AG10803 (cell line): ENCODE measurements at regions not wholly inside any gene's neighbourhood (a gene's known extent, or its start where the extent isn't known, plus 50 kb on each side); places are given as distances from the start of the nearest gene placed in this dataset.

ENCODE experiments used
- DNase-seq: peaks from one replicate; pipeline ENCODE4 v3.0.0; 2010; ENCODE audit warnings: low read depth
- H3K4me3 ChIP-seq: 2 replicates; pipeline ENCODE4 v1.5.1; 2011; ENCODE audit warnings: mild to moderate bottlenecking, low read length, control low read depth
- TF ChIP-seq, protein P1 (sequence below): conservative IDR thresholded peaks from 2 replicates; pipeline ENCODE4 v1.5.1; 2011; ENCODE audit warnings: mild to moderate bottlenecking, low read length, control low read depth, inconsistent platforms

DNA sequence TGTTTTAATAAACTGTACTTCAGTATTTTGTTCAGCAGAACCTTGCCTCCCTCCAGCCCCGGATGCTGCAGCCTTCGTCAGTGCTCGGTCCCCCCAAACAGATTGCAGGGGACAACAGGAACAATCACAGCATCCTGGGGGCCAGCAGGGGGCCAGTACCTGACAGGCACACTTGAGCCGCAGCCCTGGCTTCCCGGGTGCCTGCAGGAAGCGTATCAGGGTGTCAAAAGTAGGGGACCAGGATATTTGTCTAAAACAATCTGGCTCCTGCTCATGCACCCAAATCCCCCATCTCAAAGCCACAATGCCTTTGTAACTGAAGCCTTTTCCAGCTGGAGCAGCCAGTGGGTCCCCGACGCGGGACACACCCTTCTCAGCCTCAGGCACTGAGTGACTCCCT is 167.5 kb upstream of the TSHZ3 start:
- TF ChIP-seq, protein P1, sequence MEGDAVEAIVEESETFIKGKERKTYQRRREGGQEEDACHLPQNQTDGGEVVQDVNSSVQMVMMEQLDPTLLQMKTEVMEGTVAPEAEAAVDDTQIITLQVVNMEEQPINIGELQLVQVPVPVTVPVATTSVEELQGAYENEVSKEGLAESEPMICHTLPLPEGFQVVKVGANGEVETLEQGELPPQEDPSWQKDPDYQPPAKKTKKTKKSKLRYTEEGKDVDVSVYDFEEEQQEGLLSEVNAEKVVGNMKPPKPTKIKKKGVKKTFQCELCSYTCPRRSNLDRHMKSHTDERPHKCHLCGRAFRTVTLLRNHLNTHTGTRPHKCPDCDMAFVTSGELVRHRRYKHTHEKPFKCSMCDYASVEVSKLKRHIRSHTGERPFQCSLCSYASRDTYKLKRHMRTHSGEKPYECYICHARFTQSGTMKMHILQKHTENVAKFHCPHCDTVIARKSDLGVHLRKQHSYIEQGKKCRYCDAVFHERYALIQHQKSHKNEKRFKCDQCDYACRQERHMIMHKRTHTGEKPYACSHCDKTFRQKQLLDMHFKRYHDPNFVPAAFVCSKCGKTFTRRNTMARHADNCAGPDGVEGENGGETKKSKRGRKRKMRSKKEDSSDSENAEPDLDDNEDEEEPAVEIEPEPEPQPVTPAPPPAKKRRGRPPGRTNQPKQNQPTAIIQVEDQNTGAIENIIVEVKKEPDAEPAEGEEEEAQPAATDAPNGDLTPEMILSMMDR, result no peak
- no peak overlapping the region for H3K4me3 ChIP-seq
- DNase-seq, result no peak

DNA sequence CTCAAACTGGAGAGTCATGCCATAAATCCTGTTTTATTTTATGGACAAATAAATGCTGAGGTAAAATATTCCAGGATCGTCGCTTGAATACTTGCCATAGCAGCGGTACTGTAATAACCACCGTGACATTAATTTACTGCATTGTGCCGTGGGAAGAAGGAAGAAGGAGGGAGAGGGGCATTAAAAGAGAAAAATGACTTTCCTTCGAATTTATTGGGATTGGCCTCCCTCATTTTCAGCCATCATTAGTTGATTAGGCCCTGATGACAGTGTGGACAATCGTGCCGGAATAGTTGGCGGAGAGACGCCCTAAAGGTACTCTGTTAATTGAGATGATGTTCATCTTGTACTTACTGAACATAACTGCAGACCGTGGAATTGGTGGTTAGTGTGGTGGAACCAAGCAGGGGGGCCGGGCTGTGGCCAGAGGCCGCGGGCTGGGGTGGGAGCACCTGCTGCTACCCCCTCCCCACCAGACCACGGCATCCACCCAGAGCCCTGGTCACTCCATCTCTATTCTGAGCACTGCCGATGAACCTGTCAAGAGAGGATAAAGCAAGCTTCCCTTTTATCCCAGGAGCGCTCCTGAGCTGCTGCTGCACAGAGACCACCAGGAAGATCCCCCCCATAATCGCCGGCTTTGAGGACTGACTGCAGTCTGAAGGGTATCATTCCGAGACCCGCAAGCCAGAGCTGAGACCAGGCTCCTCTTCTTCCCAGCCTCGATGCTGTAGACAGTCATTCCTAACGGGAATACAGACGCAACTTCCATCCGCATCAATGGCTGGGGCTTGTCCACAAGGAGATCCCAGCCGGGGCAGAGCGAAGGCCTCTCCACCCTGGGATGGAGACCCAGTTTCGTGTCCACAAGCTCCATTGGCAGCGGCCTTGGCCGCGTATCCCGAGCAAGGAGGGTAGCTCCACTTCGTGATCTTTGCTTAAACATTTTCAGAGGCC is 168.3 kb upstream of the TSHZ3 start:
- no peak overlapping the region for H3K4me3 ChIP-seq
- no peak for DNase-seq
- TF ChIP-seq, protein P1, result no peak

DNA sequence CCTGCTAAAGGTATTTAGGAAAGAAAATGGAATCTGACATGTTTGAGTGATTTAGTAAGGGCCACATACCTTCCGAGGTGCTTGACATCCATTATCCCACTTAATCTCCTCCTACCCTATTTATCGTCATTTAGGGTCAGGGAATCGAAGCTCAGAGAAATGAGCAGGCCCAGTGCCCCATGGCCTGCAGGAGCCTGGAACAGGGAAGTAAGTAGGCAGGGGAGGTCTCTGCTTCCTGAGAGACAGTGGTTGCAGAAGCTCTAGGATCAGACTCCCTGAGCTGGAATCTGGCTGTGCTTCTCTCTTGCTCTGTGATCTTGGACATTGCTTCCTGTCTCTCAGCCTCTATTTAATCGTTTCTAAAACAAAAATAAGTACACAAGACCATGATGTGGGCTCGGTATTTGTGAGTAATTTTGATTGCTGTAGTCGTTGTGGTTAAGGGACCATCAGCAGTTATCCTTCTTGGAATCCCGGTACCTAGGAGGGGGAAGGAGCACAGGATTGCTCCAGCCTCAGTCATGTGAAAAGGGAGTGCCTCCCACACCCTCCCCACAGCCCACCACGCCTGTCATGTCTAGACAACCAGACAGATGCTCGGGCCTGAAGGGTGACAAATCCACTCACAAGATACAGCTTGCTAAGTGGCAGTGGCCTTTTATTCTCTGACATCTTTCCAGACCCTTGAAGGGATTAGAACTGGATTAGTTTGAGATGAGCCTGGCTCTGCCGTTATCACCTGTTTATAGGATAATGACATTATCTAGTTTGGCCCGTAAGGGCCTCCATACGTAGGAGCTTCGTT is 169.2 kb upstream of the TSHZ3 start:
- TF ChIP-seq, protein P1, result no peak
- H3K4me3 ChIP-seq, result no peak overlapping the region
- DNase-seq, result no peak

DNA sequence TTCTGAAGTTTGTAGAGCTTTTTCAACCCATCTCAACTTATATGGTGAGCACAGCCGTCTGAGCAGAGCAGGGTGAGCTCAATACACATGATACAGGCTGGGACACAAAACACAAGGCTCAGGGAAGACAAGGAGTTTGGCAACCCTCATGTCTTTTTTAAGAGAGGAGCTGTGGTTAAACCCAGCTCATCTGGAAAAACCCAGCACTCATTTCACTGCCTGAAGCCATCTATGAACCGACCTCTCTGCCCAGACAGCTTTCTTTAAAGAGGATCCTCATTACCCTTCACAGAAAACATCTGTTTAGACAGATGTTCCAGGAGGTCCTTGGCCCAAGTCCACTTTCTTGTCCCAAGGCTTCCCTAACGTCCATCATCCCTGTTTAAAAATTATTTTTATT is 170.0 kb upstream of the TSHZ3 start:
- DNase-seq, result no peak
- no peak overlapping the region for H3K4me3 ChIP-seq
- TF ChIP-seq, protein P1, result no peak

DNA sequence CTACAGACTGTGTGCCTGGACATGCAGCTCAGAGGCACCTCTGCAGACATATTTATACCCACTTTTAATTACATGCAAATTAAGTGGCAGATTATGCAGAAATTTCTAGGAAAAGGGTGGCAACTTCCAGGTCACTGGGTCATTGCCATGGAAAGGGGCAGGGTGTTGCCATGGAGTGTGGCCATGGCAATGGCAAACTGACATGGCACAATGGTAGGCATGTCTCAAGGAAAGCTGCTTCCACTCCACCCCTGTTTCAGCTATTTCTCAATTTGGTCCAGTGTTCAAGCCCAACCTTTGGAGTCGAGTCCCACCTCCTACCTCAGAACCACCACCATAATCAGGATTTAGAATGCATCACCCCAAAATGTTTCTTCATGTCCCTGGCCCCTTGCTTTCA is 170.7 kb upstream of the TSHZ3 start:
- H3K4me3 ChIP-seq, result no peak overlapping the region
- TF ChIP-seq, protein P1, result no peak
- DNase-seq, result no peak

DNA sequence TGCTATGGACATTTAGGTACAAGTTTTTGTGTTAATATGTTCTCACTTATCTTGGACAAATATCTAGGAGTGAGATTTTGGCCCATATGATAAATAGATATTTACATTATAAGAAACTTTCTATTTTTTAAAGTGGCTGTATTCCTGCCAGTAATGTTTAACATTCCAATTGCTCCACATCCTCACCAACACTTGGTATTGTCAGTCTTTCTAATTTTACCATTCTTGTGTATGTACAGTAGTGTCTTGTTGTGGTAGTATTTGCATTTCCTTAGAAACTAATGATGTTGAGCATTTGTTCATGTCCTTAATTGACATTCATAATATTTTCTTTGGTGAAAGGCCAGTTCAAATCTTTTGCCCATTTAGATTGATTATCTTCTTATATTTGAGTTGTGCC is 171.4 kb upstream of the TSHZ3 start:
- TF ChIP-seq, protein P1, result no peak
- no peak for DNase-seq

More for the DNA sequence above, 171.4 kb upstream of the TSHZ3 start:
- H3K4me3 ChIP-seq, result no peak overlapping the region
